GM21825 (cell line): ENCODE measurements at regions not wholly inside any gene's neighbourhood (a gene's known extent, or its start where the extent isn't known, plus 50 kb on each side); places are given as distances from the start of the nearest gene placed in this dataset.

Experiments used
- ATAC-seq: cut with Tn5 transposase; IDR thresholded peaks from one replicate; pipeline ENCODE4 v1.9.1; 2021; ENCODE audit warnings: mild to moderate bottlenecking, moderate library complexity; ENCODE audit not compliant: unreplicated experiment

DNA sequence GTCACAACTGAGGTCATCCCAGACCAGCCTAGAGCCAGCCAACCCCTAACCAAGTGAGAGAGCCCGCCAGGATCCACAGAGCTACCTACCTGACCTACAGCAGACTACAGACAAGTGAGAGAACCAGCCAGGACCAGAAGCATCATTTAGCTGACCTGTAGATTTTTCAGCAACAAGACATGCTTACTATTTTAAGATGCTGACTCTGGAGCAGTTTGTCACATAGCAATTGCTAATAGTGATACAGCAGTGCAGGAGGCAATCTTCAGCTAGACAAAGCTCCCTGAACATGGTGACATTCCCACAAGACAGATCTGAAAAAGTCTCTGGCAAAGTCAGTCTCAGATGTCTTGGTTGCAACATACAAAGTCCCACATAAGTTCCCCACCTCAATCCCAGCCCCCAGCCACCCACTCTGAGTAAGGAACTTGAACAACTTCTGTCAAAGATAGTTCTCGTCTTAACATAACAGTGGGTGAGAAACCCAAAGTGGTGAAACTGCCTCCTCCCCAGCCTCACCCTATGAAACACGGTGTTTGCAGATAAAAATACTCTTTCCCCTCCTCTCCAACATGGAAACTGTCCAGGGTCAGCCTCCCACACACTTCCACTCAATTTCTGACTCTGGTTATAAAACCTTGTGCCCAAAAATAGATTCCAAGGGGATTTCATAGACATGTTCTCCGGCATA, 120.3 kb upstream of the SLC6A11 start:
- no peak for ATAC-seq

GRCh38 chr3:10697918-10698317, 118.1 kb upstream of the SLC6A11 start:
- no peak for ATAC-seq

GRCh38 chr3:10700821-10701220, 115.2 kb upstream of the SLC6A11 start:
- ATAC-seq = no peak

DNA sequence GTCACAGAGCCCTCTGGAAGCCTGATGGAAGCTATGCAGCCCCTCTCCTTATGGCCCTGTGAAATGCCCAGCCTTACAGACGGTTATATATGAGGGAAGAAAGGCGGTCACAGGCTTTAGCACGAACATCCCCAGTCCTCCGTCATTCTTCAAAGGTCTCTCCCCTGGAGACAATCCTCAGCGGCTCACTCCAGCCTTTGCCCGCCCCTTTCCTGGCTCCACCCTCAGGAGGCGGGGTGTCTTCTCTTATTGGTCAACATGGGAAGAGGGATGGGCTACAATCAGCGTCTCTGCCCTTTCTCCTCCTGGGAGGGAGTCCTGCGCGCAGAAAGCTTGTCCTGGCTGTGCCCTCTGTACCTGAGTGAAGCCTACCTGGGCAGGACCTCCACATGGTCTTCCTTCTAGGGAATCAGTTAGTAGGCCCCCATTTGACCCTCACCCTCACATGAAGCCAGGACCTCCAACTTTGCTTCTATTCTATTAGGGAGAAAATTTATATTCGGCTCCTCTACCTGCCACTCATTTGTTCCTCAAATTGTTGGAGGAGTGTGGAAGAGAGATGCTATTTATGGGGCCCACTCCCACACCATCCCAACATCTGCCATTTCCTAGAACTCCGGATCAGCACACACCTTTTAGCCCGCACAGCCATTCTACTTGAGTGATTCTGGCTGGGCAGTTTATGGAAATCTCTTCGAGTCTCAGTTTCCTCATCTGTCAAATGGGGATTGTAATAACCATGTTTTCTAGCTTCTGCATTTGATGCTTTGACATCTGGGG, 112.9 kb upstream of the SLC6A11 start:
- ATAC-seq = no peak

DNA sequence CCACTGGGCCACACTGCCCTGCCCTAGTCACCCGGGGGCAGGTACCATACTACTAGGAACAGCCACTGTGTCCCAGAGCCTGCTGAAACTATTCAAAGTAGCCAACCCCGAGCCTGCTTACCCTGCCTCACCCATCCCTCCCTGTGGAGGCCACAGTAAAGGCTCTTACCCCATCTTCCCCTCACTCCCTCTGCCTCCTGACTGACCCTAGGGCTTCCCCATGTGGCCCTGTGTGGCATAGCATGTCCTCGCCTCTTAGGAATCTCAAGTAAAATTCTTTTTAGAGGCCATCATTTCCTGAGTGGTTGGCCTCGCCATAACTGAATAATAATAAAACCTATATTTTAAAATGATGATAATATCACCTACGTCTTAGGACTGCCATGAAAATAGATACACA, 112.2 kb upstream of the SLC6A11 start:
- no peak for ATAC-seq

DNA sequence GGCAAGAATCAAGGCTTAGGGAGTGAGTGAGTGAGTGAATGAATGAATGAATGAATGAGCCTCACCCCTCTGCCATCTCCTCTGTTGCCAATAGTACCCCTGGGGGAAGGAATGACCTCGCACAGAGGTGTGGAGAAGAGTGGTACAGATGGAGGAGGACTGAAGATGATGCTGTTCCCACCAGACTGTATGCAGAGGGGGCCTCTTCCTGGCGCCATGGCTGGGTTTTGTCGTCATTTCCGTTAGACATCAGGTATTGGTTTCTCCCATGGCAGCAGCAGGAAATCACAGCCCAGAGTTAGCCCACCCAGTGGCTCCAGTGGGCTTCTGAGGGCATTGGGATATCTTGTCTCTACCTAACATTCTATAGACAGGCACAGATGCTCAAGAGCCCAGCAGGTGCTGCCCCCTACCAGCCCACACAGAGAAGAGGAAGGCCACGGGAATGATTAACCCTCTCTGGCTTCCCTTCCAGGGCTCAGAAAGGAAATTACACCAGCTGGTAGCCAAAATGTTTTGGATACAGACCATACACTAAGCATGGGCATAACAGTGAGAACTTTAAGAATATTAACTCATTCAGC, 109.8 kb upstream of the SLC6A11 start:
- no peak for ATAC-seq

DNA sequence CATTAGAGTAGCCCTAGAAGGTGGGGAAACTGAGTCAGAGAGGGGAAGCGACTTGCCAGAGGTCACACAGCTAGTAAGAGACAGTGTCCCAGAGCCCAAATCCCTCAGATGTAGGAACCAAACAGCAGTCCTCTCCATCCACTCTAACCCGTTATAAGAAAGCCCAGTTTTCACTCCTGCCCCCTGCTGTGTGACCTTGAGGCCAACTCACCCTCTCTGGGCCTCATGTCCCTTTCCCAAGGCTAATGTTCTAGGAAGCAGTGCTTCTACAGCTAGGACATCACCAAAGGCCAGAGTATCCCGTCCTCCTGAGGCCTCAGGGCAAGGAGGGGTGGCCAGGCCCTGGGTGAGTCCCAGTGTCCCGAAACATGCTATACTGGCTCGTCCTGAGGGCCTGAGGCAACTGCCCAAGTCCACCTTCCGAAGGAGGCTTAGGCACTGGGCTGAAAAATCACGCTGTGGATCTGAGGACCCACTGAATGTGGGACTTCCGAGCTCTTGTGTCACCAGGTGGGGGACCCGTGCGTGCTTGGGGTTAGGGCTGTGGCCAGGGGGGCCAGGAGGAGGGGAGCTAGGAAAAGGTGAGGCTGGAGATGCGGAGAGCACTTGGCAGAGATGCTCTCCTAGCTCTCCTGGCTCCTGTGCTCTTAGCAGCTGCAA, 109.2 kb upstream of the SLC6A11 start:
- ATAC-seq = no peak

GRCh38 chr3:10707400-10708215, 108.4 kb upstream of the SLC6A11 start:
- no peak for ATAC-seq

DNA sequence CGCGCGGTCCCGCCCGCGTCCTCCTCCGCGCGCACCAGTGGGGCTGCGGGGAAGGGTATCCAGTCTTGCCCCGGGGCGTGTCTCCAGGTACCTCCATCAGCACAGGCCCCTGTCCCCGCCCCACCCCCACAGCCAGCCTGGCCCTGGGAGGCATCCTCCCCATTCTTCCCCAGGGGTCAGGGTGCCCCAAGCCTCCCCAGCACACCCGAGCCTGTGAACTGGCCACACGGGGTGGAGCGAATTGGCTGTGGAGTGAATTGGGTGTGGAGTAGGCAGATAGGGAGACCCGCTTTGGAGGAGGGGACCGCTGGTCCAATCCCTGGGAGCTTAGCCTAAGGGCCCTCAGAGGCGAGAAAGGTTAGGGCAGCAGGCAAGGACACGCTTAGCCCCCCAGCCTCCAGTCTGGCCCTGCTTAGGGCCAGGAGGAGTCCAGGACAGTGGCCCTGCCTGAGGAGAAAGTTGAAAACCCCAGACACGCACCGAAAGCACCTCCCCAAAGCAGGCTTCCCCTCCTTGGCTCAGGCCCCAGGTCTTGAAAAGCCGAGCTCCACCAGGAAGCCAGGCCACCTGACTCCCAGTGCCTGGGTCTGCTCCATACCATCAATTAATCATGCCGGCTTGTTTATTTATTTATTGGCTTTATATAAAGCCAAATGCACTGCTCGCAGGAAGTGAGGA, 107.7 kb upstream of the SLC6A11 start:
- ATAC-seq = no peak

- no peak for ATAC-seq
Observed at GRCh38 chr3:10709110-10709781, 106.8 kb upstream of the SLC6A11 start.

- ATAC-seq = no peak
Observed at GRCh38 chr3:10712121-10712520, 103.9 kb upstream of the SLC6A11 start.

DNA sequence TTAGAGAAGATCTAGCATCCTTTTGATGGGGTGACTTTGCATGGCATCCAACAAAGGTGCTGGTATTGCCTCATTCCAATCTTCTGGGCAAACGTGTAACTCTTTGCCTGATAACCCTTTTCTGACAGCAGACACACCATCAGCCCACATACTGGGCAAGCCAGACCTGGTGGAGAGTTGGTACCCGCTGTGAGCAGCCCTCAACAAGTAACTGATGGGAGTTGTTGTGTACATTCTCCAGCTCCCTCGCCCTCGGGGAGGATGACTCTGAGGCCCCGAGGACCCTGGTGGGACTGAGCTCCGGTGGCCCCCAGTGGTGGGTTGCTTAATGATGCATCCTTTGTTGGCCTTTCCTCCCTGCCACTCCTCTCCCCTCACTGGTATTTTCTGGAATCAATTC, 102.4 kb upstream of the SLC6A11 start:
- no peak for ATAC-seq

- no peak for ATAC-seq
Observed at GRCh38 chr3:10715886-10716285, 100.1 kb upstream of the SLC6A11 start.

DNA sequence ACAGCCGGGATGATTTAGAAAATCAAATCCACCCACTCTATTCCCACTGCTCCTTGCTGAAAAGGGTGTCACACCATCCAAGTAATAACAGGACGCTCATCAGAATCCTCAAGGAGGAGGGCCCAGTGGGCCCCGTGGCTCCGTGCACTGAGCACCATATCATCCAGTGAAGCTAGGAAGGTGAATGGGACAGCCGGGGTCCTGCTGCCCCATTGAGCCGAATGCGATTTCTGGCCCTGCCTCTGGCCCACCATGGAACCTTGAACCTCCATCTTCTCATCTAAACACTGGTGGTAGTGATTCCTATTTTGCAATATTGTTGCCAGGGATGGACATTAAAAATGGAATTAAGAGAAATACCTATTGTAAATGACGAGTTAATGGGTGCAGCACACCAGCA, 99.1 kb upstream of the SLC6A11 start:
- ATAC-seq = no peak

GRCh38 chr3:10717756-10718155, 98.3 kb upstream of the SLC6A11 start:
- ATAC-seq = no peak

DNA sequence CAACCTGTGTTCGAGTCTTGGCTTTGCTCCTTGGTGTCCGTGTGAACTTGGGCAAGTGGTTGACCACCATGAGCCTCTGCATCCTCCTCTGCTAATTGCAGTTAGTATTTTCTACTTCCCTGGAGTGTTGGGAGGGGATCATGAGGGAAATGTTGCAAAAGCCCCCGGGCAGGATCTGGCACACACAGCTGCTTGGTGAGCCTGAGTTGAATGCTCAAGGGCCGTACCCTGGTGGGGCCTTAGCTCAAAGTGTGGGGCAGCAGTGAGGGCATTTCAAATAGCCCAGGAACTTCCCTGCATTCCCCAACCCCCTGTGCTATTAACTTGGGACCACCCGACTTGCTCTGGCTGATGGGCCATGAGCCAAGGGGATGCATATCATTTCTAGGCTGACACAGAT, 94.9 kb upstream of the SLC6A11 start:
- no peak for ATAC-seq

DNA sequence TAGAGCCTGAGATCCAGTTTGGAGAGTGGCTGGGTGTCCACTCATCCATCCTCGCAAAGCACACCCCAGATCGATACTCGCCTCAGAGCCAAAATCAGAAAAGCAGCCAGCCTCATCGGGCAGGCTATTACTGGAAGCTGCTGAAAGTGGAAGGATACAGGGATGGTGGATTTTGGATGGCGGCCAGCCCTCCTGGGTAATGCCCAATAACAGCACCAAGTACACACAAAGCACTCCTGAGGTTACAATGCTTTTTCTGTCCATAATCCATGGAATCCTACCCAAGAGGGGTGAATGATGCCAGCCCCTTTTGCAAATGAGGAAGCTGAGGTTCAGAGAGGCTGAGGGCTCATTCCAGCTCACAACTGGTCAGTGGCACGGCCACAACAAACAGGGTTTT, 93.1 kb upstream of the SLC6A11 start:
- no peak for ATAC-seq

DNA sequence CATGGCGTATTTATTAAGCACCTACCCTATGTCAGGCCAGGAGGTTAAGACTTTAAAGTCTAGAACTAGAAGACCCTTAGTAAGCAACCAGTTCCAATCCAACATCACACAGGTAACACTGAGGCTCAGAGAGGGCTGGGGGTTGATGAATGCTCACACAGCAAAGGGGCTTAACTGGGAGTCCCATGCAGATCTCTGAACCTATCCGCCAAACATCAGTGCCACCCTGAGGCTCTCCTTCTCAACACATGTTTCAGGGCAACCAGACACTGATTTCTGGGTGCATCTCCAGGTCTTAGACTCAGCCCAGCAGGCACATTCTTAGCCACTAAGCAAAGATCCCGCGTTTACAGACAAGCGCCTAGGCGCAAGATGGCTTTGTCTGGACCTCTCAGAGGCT, 92.0 kb upstream of the SLC6A11 start:
- ATAC-seq = no peak

- ATAC-seq = no peak
Observed at GRCh38 chr3:10725067-10725466, 91.0 kb upstream of the SLC6A11 start.

GRCh38 chr3:10725846-10726245, 90.2 kb upstream of the SLC6A11 start:
- ATAC-seq = no peak
